DND-41 (cell line): ENCODE measurements at regions not wholly inside any gene's neighbourhood (a gene's known extent, or its start where the extent isn't known, plus 50 kb on each side); places are given as distances from the start of the nearest gene placed in this dataset.

Experiments
- EZH2 ChIP-seq: IDR thresholded peaks from 3 replicates; pipeline ENCODE4 v1.6.1; 2012; ENCODE audit warnings: borderline replicate concordance, low read depth, mild to moderate bottlenecking, moderate library complexity, low read length, inconsistent platforms; ENCODE audit not compliant: severe bottlenecking
- TF ChIP-seq, protein P1 (sequence below): IDR thresholded peaks from 2 replicates; pipeline ENCODE4 v1.5.1; 2012; ENCODE audit warnings: borderline replicate concordance, low read length, moderate library complexity, mild to moderate bottlenecking; ENCODE audit not compliant: poor library complexity, severe bottlenecking; ENCODE audit errors: extremely low read depth

- TF ChIP-seq, protein P1, sequence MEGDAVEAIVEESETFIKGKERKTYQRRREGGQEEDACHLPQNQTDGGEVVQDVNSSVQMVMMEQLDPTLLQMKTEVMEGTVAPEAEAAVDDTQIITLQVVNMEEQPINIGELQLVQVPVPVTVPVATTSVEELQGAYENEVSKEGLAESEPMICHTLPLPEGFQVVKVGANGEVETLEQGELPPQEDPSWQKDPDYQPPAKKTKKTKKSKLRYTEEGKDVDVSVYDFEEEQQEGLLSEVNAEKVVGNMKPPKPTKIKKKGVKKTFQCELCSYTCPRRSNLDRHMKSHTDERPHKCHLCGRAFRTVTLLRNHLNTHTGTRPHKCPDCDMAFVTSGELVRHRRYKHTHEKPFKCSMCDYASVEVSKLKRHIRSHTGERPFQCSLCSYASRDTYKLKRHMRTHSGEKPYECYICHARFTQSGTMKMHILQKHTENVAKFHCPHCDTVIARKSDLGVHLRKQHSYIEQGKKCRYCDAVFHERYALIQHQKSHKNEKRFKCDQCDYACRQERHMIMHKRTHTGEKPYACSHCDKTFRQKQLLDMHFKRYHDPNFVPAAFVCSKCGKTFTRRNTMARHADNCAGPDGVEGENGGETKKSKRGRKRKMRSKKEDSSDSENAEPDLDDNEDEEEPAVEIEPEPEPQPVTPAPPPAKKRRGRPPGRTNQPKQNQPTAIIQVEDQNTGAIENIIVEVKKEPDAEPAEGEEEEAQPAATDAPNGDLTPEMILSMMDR, result no peak
- no peak for TF ChIP-seq EZH2
These were observed 408.9 kb downstream of the PLCL1 start for GRCh38 chr2:198213253-198213652.
